SKM-1 (cell line): ENCODE measurements at regions not wholly inside any gene's neighbourhood (a gene's known extent, or its start where the extent isn't known, plus 50 kb on each side); places are given as distances from the start of the nearest gene placed in this dataset.

Source experiments
- DNase-seq: peaks from one replicate; lab custom pipeline; 2025; ENCODE audit not compliant: unreplicated experiment; lab: John Stamatoyannopoulos, UW

- DNase-seq = no peak
Observed at GRCh38 chr2:149827585-149828126, 240.1 kb upstream of the MMADHC start.

DNA sequence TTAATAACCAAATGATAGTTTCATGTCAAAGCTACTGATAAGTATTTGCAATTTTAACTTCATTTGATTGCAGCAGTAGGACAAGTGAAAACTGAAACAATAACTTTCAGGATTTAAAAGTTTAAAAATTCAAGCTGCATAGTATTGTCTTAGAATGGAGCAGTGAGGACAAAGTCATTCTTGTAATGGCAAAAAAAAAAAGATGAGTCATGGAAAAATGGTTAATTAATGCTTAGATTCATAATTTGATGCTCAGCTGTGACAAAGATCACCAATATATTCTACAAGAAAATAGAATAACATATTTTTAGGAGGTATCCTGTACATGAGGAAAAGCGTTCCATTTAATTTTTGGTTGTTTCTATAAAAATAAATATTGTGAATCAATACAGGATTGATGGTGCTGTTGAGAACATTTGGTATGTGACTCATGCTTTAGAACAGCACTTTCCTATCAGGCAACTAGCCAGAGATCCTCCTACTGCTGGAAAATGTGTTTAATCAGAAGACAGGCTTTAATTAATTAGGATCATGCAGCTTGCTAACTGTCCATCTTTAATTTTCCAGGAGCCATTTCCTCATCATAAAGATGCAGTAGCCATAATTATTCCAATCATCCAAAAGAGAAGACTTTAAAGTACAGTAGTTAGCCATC lies 239.0 kb upstream of the MMADHC start:
- no peak for DNase-seq

- no peak for DNase-seq
Observed at GRCh38 chr2:149825473-149825872, 237.9 kb upstream of the MMADHC start.

DNA sequence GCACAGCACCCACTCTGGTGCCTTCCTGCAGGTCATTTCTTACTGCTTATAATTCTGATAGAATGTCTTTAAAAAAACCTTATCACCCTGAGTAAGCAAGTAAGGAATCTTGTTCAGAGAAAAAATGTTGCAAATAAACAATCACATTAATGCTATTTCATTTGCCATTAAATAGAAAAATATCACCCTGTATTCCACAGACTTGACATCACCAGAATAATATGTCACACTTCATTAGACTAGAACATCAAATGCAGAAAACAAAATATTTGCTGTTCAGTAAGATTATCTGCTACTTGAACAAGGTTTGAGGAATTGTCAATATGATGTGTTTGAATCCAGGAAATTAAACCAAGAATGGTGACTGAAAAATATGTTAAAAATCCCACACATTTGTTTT lies 236.6 kb upstream of the MMADHC start:
- DNase-seq = no peak

GRCh38 chr2:149819356-149819957 lies 231.9 kb upstream of the MMADHC start:
- no peak for DNase-seq

- no peak for DNase-seq
Observed at GRCh38 chr2:149816756-149817551, 229.4 kb upstream of the MMADHC start.

DNA sequence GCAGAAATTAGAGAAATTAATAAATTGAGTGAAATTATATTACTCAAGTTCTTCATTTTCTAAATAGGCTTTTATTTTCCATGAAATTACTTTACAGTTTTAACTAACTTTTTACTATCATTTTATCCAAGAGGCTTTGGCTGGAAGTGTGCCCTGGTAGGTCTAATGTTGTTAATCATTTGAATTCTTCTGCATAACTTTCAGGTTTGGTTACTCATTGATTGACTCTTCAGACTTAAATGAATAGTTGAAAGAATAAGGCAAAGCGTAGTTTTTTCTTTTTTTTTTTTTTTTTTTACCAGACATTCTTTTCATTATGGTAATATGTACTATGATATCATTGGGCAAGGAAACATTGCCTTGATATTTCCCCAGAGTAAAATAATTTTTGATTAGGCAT lies 228.4 kb upstream of the MMADHC start:
- DNase-seq = no peak

- DNase-seq = no peak
Observed at GRCh38 chr2:149814901-149815300, 227.3 kb upstream of the MMADHC start.

GRCh38 chr2:149814049-149814448 lies 226.5 kb upstream of the MMADHC start:
- DNase-seq = no peak

DNA sequence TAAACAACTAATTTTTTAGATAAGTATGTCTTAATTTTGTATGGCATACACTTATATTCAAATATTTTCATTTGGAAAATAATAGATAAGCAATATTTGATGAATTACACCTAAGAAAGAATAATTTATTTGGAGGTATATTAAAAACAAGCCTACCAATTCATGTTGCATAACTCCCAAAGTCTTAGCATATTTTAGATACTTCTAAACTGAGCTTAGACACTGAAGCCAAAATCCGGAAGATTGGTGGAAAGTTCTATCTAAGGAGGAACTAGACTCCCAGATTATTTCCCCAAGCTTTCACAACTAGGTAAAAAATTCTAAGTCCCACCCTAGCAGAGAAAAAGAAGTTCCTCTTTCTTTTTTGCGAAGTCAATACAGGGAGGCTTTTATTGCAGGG lies 221.0 kb upstream of the MMADHC start:
- peak; percentile 51 for DNase-seq

DNA sequence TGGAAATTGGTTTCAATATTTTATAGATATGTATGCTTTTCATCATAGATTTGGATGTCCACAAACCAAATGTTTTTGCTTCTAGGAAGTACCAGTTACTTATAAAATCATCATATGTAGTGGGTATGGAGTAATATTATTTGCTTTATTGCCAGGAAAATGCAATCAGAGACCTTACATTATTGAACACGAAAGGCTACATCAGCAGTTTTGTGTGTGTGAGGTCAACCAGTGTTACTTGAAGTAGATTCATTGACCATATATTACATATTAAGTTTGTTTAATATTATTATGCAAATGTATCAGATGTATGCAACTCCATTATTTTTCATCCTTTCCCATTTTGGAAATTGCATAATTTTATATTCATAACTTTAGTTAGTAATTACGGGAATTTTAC lies 219.1 kb upstream of the MMADHC start:
- no peak for DNase-seq

DNA sequence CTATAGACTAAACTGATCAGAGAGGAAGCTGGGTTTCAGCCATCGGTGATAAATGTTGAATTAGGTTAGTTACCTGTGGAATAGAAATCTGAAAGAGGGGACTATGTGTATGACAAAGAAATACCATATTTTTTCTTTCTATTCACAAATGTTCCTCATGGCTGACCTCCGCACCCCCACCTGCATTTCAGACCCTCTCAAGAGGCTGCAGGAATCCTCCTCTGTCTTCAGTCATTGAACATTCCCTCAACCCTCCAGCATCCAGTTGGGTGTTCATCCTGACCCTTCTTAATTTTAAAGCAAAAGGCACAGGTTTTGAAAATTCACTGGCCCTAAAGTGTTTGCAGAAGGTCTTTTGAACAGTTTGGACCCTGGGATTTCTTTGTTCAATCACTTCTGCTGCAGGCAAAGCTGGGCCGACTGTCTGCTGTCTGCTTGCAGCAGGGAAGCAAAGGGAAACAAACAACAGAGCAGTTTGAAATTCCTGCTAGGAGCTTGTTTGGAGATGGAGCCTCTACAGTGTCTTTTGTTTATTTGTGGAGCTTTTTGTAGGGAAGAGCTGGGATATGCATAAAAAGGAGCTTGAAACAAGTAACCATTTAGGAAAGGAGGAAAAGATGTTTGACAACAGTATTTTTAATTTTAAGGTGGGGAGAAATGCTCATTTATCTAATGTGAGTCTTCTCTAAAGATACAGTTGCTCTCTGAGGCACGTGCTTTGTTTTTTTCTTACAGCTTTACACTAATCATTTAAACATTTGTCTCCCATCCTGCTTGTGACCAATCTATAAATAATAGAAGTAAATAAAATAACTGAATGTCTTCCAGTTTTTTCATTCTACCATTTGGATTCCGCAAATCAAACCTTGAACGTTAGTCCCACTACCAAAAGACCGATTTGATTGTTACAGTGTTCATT lies 213.3 kb upstream of the MMADHC start:
- DNase-seq = no peak

- DNase-seq = no peak
Observed at GRCh38 chr2:149799013-149799705, 211.6 kb upstream of the MMADHC start.

GRCh38 chr2:149797030-149797429 lies 209.5 kb upstream of the MMADHC start:
- no peak for DNase-seq

DNA sequence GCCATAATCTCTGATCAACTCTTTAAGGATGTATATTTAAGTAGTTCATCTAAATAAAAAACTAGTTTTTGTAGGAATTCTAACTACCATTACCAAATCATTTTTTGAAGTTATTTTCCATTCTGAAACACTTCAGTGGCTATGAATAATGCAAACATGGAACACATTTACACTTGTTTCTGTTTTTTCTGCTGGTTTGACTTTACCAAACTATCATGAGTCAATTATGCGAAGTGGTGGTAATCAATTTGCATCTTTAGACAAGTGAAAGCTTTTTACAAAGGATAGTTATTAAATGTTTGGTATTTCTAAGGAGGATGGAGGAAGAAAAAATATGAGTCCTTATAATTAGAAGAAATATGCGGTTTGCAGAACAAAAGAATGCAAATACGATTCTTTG lies 202.0 kb upstream of the MMADHC start:
- DNase-seq = no peak

DNA sequence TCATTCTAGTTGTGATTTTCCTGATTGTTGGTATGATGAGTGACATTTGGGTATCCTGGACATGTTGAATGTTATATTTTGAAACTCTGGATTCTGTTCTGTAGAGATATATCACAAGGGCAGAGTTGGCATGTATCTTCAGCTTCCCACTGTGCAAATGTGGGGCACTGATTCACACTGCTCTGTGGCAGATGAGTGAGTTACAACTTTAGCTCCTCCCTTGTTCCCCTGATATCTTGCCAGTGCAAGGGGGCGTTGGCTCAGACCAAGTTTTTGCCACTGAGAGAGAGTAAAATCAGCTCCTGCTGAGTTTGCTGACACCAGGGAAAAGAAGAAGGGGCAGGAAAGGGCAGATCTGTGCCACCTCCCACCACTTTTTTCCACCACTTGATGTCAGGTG lies 199.6 kb upstream of the MMADHC start:
- DNase-seq = no peak

- no peak for DNase-seq
Observed at GRCh38 chr2:149783284-149783683, 195.7 kb upstream of the MMADHC start.

DNA sequence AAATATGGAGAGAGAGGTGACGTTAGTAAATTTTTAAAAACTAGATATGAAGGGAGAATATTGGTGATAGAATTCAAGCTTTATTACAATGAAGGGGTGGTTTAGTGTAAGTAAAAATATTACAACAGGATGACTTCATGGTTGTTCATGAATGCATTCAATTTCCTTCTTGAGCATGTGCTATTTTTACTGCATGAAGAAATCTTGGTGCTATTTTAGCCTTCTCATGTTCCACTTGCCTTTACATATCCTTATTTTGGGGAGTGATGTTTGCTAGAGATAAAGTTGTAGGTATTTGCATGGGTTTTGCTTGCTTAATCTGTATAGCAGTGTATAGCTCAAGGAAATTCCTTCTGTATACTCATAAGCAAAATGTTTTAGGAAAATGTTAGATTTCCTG lies 195.0 kb upstream of the MMADHC start:
- no peak for DNase-seq

GRCh38 chr2:149781263-149781808 lies 193.8 kb upstream of the MMADHC start:
- no peak for DNase-seq

DNA sequence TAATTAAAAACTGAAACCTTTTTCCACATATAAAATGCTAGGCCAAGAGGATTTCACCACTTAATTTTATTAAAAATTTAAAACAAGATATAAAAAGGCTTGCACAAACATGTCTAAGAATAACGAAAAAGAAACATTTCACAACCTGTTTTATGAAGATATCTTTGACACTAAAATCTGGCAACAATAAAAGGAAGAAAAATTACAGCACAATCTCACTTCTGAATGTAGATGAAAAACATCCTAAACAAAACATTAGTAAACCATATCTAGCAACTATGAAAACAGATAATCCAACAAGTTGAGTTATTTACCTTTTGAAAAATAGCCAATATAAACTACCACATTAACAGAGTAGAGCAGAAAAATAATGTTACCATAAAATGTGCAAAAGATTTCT lies 185.4 kb upstream of the MMADHC start:
- no peak for DNase-seq
